NT2/D1 (cell line): ENCODE measurements at regions not wholly inside any gene's neighbourhood (a gene's known extent, or its start where the extent isn't known, plus 50 kb on each side); places are given as distances from the start of the nearest gene placed in this dataset.

Source experiments
- DNase-seq: peaks from one replicate; pipeline ENCODE4 v3.0.0-alpha.2; 2011; ENCODE audit warnings: low read depth, low spot score
- H3K27me3 ChIP-seq: 2 replicates; pipeline ENCODE4 v1.6.0; 2011; ENCODE audit warnings: mild to moderate bottlenecking; ENCODE audit not compliant: insufficient read length, insufficient read depth
- H3K36me3 ChIP-seq: 2 replicates; pipeline ENCODE4 v1.6.1; 2011; ENCODE audit warnings: mild to moderate bottlenecking, low read length, mixed read lengths; ENCODE audit not compliant: insufficient read depth, insufficient read length
- H3K4me1 ChIP-seq: 2 replicates; pipeline ENCODE4 v1.5.1; 2011; ENCODE audit not compliant: insufficient read depth, insufficient read length
- H3K4me3 ChIP-seq: 2 replicates; pipeline ENCODE4 v1.5.1; 2011; ENCODE audit warnings: low read depth; ENCODE audit not compliant: insufficient read length
- H3K9ac ChIP-seq: 2 replicates; pipeline ENCODE4 v1.6.0; 2011; ENCODE audit warnings: low read depth; ENCODE audit not compliant: insufficient read length
- H3K9me3 ChIP-seq: 2 replicates; pipeline ENCODE4 v1.5.1; 2011; ENCODE audit warnings: mild to moderate bottlenecking, low read length; ENCODE audit not compliant: insufficient read depth
- SUZ12 ChIP-seq: IDR thresholded peaks from 2 replicates; pipeline ENCODE4 v1.6.1; 2011; ENCODE audit not compliant: insufficient read length, insufficient read depth; ENCODE audit errors: extremely low read depth
- YY1 ChIP-seq: IDR thresholded peaks from 2 replicates; pipeline ENCODE4 v1.6.1; 2011; ENCODE audit not compliant: insufficient read length, insufficient read depth
- ZNF274 ChIP-seq: IDR thresholded peaks from 2 replicates; pipeline ENCODE4 v1.6.1; 2011; ENCODE audit warnings: mild to moderate bottlenecking, low read depth, low read length

GRCh38 chr20:57103146-57103800 lies 163.2 kb downstream of the BMP7 start:
- Histone ChIP-seq H3K4me3 (no peak overlapping the region), H3K4me1 (no peaks in the 10 kb centered on the region), H3K9me3 (peaks cover 7% of the 10 kb centered on the region; the same call in 1 of the 2 replicates), H3K9ac (no peak overlapping the region), H3K36me3 (no peaks in the 10 kb centered on the region), H3K27me3 (no peaks in the 10 kb centered on the region)
- no peak for TF ChIP-seq ZNF274
- no peak for TF ChIP-seq YY1
- TF ChIP-seq SUZ12: no peak
- DNase-seq: no peak

GRCh38 chr20:57104113-57104512 lies 162.3 kb downstream of the BMP7 start:
- TF ChIP-seq ZNF274 (no peak), YY1 (no peak), SUZ12 (no peak)

GRCh38 chr20:57104651-57105204 lies 161.7 kb downstream of the BMP7 start:
- Histone ChIP-seq H3K36me3 (no peaks in the 10 kb centered on the region), H3K9me3 (peaks cover 7% of the 10 kb centered on the region; the same call in 1 of the 2 replicates), H3K4me1 (peaks cover under 1% of the 10 kb centered on the region), H3K9ac (no peak overlapping the region), H3K27me3 (no peaks in the 10 kb centered on the region), H3K4me3 (no peak overlapping the region)
- no peak for TF ChIP-seq YY1
- no peak for DNase-seq

More at GRCh38 chr20:57104113-57104512, 162.3 kb downstream of the BMP7 start:
- DNase-seq: no peak
- no peaks in the 10 kb centered on the region for H3K27me3 ChIP-seq
- H3K9ac ChIP-seq: no peak overlapping the region
- H3K36me3 ChIP-seq: no peaks in the 10 kb centered on the region
- H3K9me3 ChIP-seq: peaks cover 7% of the 10 kb centered on the region; the same call in 1 of the 2 replicates
- no peak overlapping the region for H3K4me3 ChIP-seq
- no peaks in the 10 kb centered on the region for H3K4me1 ChIP-seq

GRCh38 chr20:57106030-57106682 lies 160.3 kb downstream of the BMP7 start:
- Histone ChIP-seq H3K9me3 (no peaks in the 10 kb centered on the region), H3K36me3 (no peaks in the 10 kb centered on the region), H3K9ac (no peak overlapping the region), H3K4me1 (peaks cover 4% of the 10 kb centered on the region), H3K27me3 (no peaks in the 10 kb centered on the region), H3K4me3 (no peak overlapping the region)
- TF ChIP-seq YY1 (no peak), ZNF274 (no peak), SUZ12 (no peak)
- DNase-seq: no peak

GRCh38 chr20:57106692-57107091 lies 159.7 kb downstream of the BMP7 start:
- Histone ChIP-seq H3K36me3 (no peaks in the 10 kb centered on the region), H3K4me3 (no peak overlapping the region), H3K4me1 (peaks cover 4% of the 10 kb centered on the region), H3K27me3 (no peaks in the 10 kb centered on the region), H3K9me3 (no peaks in the 10 kb centered on the region), H3K9ac (no peak overlapping the region)
- TF ChIP-seq SUZ12: no peak
- no peak for TF ChIP-seq YY1
- TF ChIP-seq ZNF274: no peak
- no peak for DNase-seq

- Histone ChIP-seq H3K27me3 (no peaks in the 10 kb centered on the region), H3K4me3 (no peak overlapping the region), H3K4me1 (peaks cover 4% of the 10 kb centered on the region), H3K36me3 (no peaks in the 10 kb centered on the region), H3K9ac (no peak overlapping the region), H3K9me3 (no peaks in the 10 kb centered on the region)
- no peak for DNase-seq
- TF ChIP-seq YY1 (no peak), ZNF274 (no peak), SUZ12 (no peak)
Measured at GRCh38 chr20:57107208-57107607, 159.2 kb downstream of the BMP7 start.

- DNase-seq: no peak
- Histone ChIP-seq H3K27me3 (no peaks in the 10 kb centered on the region), H3K4me1 (peaks cover 4% of the 10 kb centered on the region), H3K36me3 (no peaks in the 10 kb centered on the region), H3K9me3 (no peaks in the 10 kb centered on the region), H3K4me3 (no peak overlapping the region), H3K9ac (no peak overlapping the region)
- no peak for TF ChIP-seq YY1
- TF ChIP-seq ZNF274: no peak
- TF ChIP-seq SUZ12: no peak
Measured at GRCh38 chr20:57108218-57108617, 158.2 kb downstream of the BMP7 start.
